ENCODE measurements at regions not wholly inside any gene's neighbourhood (a gene's known extent, or its start where the extent isn't known, plus 50 kb on each side); places are given as distances from the start of the nearest gene placed in this dataset.

- ChIA-PET POLR2A (no interaction called here), CTCF (ENCODE audit: unreplicated experiment) (no interaction called here)
- Histone ChIP-seq H2AFZ (ENCODE audit: low read length) (no peak overlapping the region), H3K4me3 (ENCODE audit: low read depth, low read length, poor library complexity, severe bottlenecking) (no peak overlapping the region), H3K36me3 (ENCODE audit: insufficient read depth, low read length) (no peaks in the 10 kb centered on the region), H3K27ac (ENCODE audit: low read depth, low read length, poor library complexity, severe bottlenecking) (no peak overlapping the region), H3K4me2 (ENCODE audit: low read length) (no peak overlapping the region), H3K4me1 (ENCODE audit: insufficient read depth, low read length, poor library complexity, severe bottlenecking) (no peaks in the 10 kb centered on the region), H4K20me1 (ENCODE audit: insufficient read depth, low read length) (no peaks in the 10 kb centered on the region), H3K79me2 (ENCODE audit: insufficient read depth, low read depth, low read length) (no peaks in the 10 kb centered on the region), H3K9me3 (ENCODE audit: low read length) (no peaks in the 10 kb centered on the region), H3K9me2 (ENCODE audit: insufficient read depth, low read length) (no peaks in the 10 kb centered on the region)
- BruUV-seq (replicated peaks), result no TSS peak
- no peak for TF ChIP-seq EZH2phosphoT487 (IDR thresholded peaks at IDR 0.05; ENCODE audit: borderline replicate concordance, low read depth, low read length)
- TF ChIP-seq CTCF (conservative IDR thresholded peaks at IDR 0.05; ENCODE audit: low read length), result no peak
- no peak for DNase-seq (ENCODE audit: low spot score)
- intact Hi-C loops (cut with micrococcal nuclease; ENCODE audit: unreplicated experiment), result no loop called here
These were observed 94.4 kb downstream of the FAM181B start for GRCh38 chr11:82639251-82639650.

GRCh38 chr11:82636615-82637014 lies 97.0 kb downstream of the FAM181B start:
- Histone ChIP-seq H4K20me1 (ENCODE audit: insufficient read depth, low read length) (no peaks in the 10 kb centered on the region), H3K36me3 (ENCODE audit: insufficient read depth, low read length) (no peaks in the 10 kb centered on the region), H3K27ac (ENCODE audit: low read depth, low read length, poor library complexity, severe bottlenecking) (no peak overlapping the region), H3K4me1 (ENCODE audit: insufficient read depth, low read length, poor library complexity, severe bottlenecking) (no peaks in the 10 kb centered on the region), H3K79me2 (ENCODE audit: insufficient read depth, low read depth, low read length) (no peaks in the 10 kb centered on the region), H3K4me2 (ENCODE audit: low read length) (no peak overlapping the region), H3K4me3 (ENCODE audit: low read depth, low read length, poor library complexity, severe bottlenecking) (no peak overlapping the region), H3K9me2 (ENCODE audit: insufficient read depth, low read length) (no peaks in the 10 kb centered on the region), H3K9me3 (ENCODE audit: low read length) (no peaks in the 10 kb centered on the region), H2AFZ (ENCODE audit: low read length) (no peak overlapping the region)
- TF ChIP-seq CTCF (conservative IDR thresholded peaks at IDR 0.05; ENCODE audit: low read length) (no peak), EZH2phosphoT487 (IDR thresholded peaks at IDR 0.05; ENCODE audit: borderline replicate concordance, low read depth, low read length) (no peak)
- POLR2A ChIA-PET, result no interaction called here
- no peak for DNase-seq (ENCODE audit: low spot score)
- CTCF ChIA-PET (ENCODE audit: unreplicated experiment), result no interaction called here
- intact Hi-C loops (cut with micrococcal nuclease; ENCODE audit: unreplicated experiment), result no loop called here
- BruUV-seq (replicated peaks), result no TSS peak

- intact Hi-C loops (cut with micrococcal nuclease; ENCODE audit: unreplicated experiment), result no loop called here
- BruUV-seq (replicated peaks), result no TSS peak
- Histone ChIP-seq H3K79me2 (ENCODE audit: insufficient read depth, low read depth, low read length) (no peaks in the 10 kb centered on the region), H3K4me3 (ENCODE audit: low read depth, low read length, poor library complexity, severe bottlenecking) (no peak overlapping the region), H3K36me3 (ENCODE audit: insufficient read depth, low read length) (no peaks in the 10 kb centered on the region), H3K9me3 (ENCODE audit: low read length) (no peaks in the 10 kb centered on the region), H3K9me2 (ENCODE audit: insufficient read depth, low read length) (no peaks in the 10 kb centered on the region), H4K20me1 (ENCODE audit: insufficient read depth, low read length) (no peaks in the 10 kb centered on the region), H3K27ac (ENCODE audit: low read depth, low read length, poor library complexity, severe bottlenecking) (no peak overlapping the region), H3K4me1 (ENCODE audit: insufficient read depth, low read length, poor library complexity, severe bottlenecking) (no peaks in the 10 kb centered on the region), H3K4me2 (ENCODE audit: low read length) (no peak overlapping the region), H2AFZ (ENCODE audit: low read length) (no peak overlapping the region)
- ChIA-PET CTCF (ENCODE audit: unreplicated experiment) (no interaction called here), POLR2A (interaction anchor here (1.4 kb wide), 1 partner anchor 13 kb away, joined by 3 read pairs; no protein-coding TSS in a partner anchor)
- DNase-seq (ENCODE audit: low spot score), result no peak
- TF ChIP-seq EZH2phosphoT487 (IDR thresholded peaks at IDR 0.05; ENCODE audit: borderline replicate concordance, low read depth, low read length), result no peak
- TF ChIP-seq CTCF (conservative IDR thresholded peaks at IDR 0.05; ENCODE audit: low read length), result no peak
These were observed 99.6 kb downstream of the FAM181B start for GRCh38 chr11:82634091-82634490.
